ENCODE measurements at regions not wholly inside any gene's neighbourhood (a gene's known extent, or its start where the extent isn't known, plus 50 kb on each side); places are given as distances from the start of the nearest gene placed in this dataset.
"Not testable (repeated sequence)": the region's sequence is repeated elsewhere in the genome, so short reads cannot be mapped to it uniquely, and the experiment has no call there.

GRCh38 chr2:83359336-83359735, 1099.7 kb downstream of the SUCLG1 start:
- TF ChIP-seq ZNF274 (IDR thresholded peaks at IDR 0.05; ENCODE audit: low read depth, low read length) (no peak), SUZ12 (IDR thresholded peaks at IDR 0.05; ENCODE audit: extremely low read depth, insufficient read depth, insufficient read length) (no peak), YY1 (IDR thresholded peaks at IDR 0.05; ENCODE audit: insufficient read depth, insufficient read length) (no peak)
- no peaks in the 10 kb centered on the region for H3K36me3 ChIP-seq (ENCODE audit: insufficient read depth, insufficient read length, low read length)
- H3K4me3 ChIP-seq (ENCODE audit: insufficient read length, low read depth): no peak overlapping the region
- no peak overlapping the region for H3K9ac ChIP-seq (ENCODE audit: insufficient read length, low read depth)
- H3K27me3 ChIP-seq (ENCODE audit: insufficient read depth, insufficient read length): no peaks in the 10 kb centered on the region
- DNase-seq (ENCODE audit: low read depth, low spot score): no peak
- H3K4me1 ChIP-seq (ENCODE audit: insufficient read depth, insufficient read length): no peaks in the 10 kb centered on the region
- H3K9me3 ChIP-seq (ENCODE audit: insufficient read depth, low read length): no peaks in the 10 kb centered on the region

DNA sequence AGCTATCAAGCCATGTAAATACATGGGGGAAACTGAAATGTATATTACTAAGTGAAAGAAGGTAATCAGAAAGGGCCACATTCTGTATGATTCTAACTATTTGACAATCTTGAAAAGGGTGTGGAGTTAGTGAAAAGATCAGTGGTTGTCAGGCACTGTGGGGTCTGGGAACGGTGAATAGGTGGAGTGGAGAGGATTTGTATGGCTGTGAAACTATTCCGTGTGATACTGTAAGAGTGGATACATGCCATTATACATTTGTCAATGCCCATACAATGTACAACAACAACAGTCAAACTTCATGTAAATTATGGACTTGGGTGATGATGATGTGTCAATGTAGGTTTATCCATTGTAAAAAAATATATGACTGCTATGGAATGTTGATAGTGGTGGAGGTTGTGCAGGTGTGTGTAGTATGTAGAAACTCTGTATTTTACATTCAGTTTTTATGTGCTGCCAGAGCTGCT, 1116.2 kb downstream of the SUCLG1 start:
- H3K4me3 ChIP-seq (ENCODE audit: insufficient read length, low read depth): no peak overlapping the region
- no peaks in the 10 kb centered on the region for H3K4me1 ChIP-seq (ENCODE audit: insufficient read depth, insufficient read length)
- no peak for TF ChIP-seq YY1 (IDR thresholded peaks at IDR 0.05; ENCODE audit: insufficient read depth, insufficient read length)
- TF ChIP-seq SUZ12 (IDR thresholded peaks at IDR 0.05; ENCODE audit: extremely low read depth, insufficient read depth, insufficient read length): no peak
- TF ChIP-seq ZNF274 (IDR thresholded peaks at IDR 0.05; ENCODE audit: low read depth, low read length): no peak
- H3K36me3 ChIP-seq (ENCODE audit: insufficient read depth, insufficient read length, low read length): no peaks in the 10 kb centered on the region
- H3K27me3 ChIP-seq (ENCODE audit: insufficient read depth, insufficient read length): no peaks in the 10 kb centered on the region
- H3K9me3 ChIP-seq (ENCODE audit: insufficient read depth, low read length): no peaks in the 10 kb centered on the region
- DNase-seq (ENCODE audit: low read depth, low spot score): no peak
- no peak overlapping the region for H3K9ac ChIP-seq (ENCODE audit: insufficient read length, low read depth)

DNA sequence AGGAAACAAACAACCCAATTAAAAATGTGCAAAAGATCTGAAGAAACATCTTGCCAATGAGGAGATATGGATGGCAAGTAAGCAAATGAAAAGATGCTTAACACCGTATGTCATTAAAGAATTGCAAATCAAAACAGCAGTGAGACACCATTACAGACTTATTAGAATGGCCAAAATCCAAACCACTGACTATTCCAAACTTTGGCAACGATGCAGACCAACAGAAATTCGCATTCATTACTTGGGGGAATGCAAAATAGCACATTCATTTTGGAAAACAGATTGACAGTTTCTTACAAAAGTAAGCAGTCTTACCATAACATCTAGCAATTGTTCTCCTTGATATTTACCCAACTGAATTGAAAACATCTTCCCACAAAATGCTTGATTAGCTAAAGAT, 1118.7 kb downstream of the SUCLG1 start:
- H3K36me3 ChIP-seq (ENCODE audit: insufficient read depth, insufficient read length, low read length): no peaks in the 10 kb centered on the region
- no peak for DNase-seq (ENCODE audit: low read depth, low spot score)
- no peak overlapping the region for H3K4me3 ChIP-seq (ENCODE audit: insufficient read length, low read depth)
- TF ChIP-seq YY1 (IDR thresholded peaks at IDR 0.05; ENCODE audit: insufficient read depth, insufficient read length) (no peak), ZNF274 (IDR thresholded peaks at IDR 0.05; ENCODE audit: low read depth, low read length) (no peak), SUZ12 (IDR thresholded peaks at IDR 0.05; ENCODE audit: extremely low read depth, insufficient read depth, insufficient read length) (no peak)
- H3K9ac ChIP-seq (ENCODE audit: insufficient read length, low read depth): no peak overlapping the region
- no peaks in the 10 kb centered on the region for H3K9me3 ChIP-seq (ENCODE audit: insufficient read depth, low read length)
- no peaks in the 10 kb centered on the region for H3K4me1 ChIP-seq (ENCODE audit: insufficient read depth, insufficient read length)
- H3K27me3 ChIP-seq (ENCODE audit: insufficient read depth, insufficient read length): no peaks in the 10 kb centered on the region

- not testable (repeated sequence) for DNase-seq (ENCODE audit: low read depth, low spot score); H3K4me1 ChIP-seq (ENCODE audit: insufficient read depth, insufficient read length); H3K9ac ChIP-seq (ENCODE audit: insufficient read length, low read depth); H3K36me3 ChIP-seq (ENCODE audit: insufficient read depth, insufficient read length, low read length); H3K4me3 ChIP-seq (ENCODE audit: insufficient read length, low read depth); H3K9me3 ChIP-seq (ENCODE audit: insufficient read depth, low read length); H3K27me3 ChIP-seq (ENCODE audit: insufficient read depth, insufficient read length)
Observed at GRCh38 chr2:83339942-83340341, 1119.1 kb downstream of the SUCLG1 start.

- Histone ChIP-seq H3K9me3 (ENCODE audit: insufficient read depth, low read length) (no peaks in the 10 kb centered on the region), H3K27me3 (ENCODE audit: insufficient read depth, insufficient read length) (no peaks in the 10 kb centered on the region), H3K4me3 (ENCODE audit: insufficient read length, low read depth) (no peak overlapping the region), H3K9ac (ENCODE audit: insufficient read length, low read depth) (no peak overlapping the region), H3K36me3 (ENCODE audit: insufficient read depth, insufficient read length, low read length) (no peaks in the 10 kb centered on the region), H3K4me1 (ENCODE audit: insufficient read depth, insufficient read length) (no peaks in the 10 kb centered on the region)
- no peak for DNase-seq (ENCODE audit: low read depth, low spot score)
- TF ChIP-seq SUZ12 (IDR thresholded peaks at IDR 0.05; ENCODE audit: extremely low read depth, insufficient read depth, insufficient read length): no peak
Observed at GRCh38 chr2:83331810-83332209, 1127.3 kb downstream of the SUCLG1 start.

GRCh38 chr2:83323038-83323437, 1136.0 kb downstream of the SUCLG1 start:
- no peak for DNase-seq (ENCODE audit: low read depth, low spot score)
- H3K4me1 ChIP-seq (ENCODE audit: insufficient read depth, insufficient read length): no peaks in the 10 kb centered on the region
- H3K9ac ChIP-seq (ENCODE audit: insufficient read length, low read depth): no peak overlapping the region
- H3K9me3 ChIP-seq (ENCODE audit: insufficient read depth, low read length): no peaks in the 10 kb centered on the region
- no peak overlapping the region for H3K4me3 ChIP-seq (ENCODE audit: insufficient read length, low read depth)
- no peaks in the 10 kb centered on the region for H3K27me3 ChIP-seq (ENCODE audit: insufficient read depth, insufficient read length)
- no peaks in the 10 kb centered on the region for H3K36me3 ChIP-seq (ENCODE audit: insufficient read depth, insufficient read length, low read length)
- TF ChIP-seq YY1 (IDR thresholded peaks at IDR 0.05; ENCODE audit: insufficient read depth, insufficient read length): no peak

DNA sequence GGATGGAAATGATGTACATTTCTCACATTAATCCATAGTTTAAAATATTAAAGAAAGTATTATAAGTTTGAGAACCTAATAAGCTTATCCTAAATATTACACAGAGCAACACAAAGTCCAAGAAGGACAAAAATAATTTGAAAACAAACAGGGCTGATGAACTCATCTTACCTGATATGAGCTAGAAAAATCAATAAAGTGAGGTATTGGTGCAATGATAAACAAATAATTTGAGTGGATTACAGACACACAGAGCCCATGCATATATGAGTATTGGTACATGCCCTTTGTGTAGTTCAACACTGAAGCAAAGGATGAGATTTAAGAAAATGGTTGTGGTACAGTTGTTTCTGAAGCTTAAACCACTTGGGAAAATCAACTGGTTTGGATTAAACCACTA, 1139.0 kb downstream of the SUCLG1 start:
- H3K9me3 ChIP-seq (ENCODE audit: insufficient read depth, low read length): no peaks in the 10 kb centered on the region
- H3K4me3 ChIP-seq (ENCODE audit: insufficient read length, low read depth): no peak overlapping the region
- no peak for DNase-seq (ENCODE audit: low read depth, low spot score)
- no peaks in the 10 kb centered on the region for H3K36me3 ChIP-seq (ENCODE audit: insufficient read depth, insufficient read length, low read length)
- no peaks in the 10 kb centered on the region for H3K27me3 ChIP-seq (ENCODE audit: insufficient read depth, insufficient read length)
- TF ChIP-seq YY1 (IDR thresholded peaks at IDR 0.05; ENCODE audit: insufficient read depth, insufficient read length): no peak
- no peak for TF ChIP-seq SUZ12 (IDR thresholded peaks at IDR 0.05; ENCODE audit: extremely low read depth, insufficient read depth, insufficient read length)
- no peak for TF ChIP-seq ZNF274 (IDR thresholded peaks at IDR 0.05; ENCODE audit: low read depth, low read length)
- H3K4me1 ChIP-seq (ENCODE audit: insufficient read depth, insufficient read length): no peaks in the 10 kb centered on the region
- no peak overlapping the region for H3K9ac ChIP-seq (ENCODE audit: insufficient read length, low read depth)

GRCh38 chr2:83305758-83306378, 1153.2 kb downstream of the SUCLG1 start:
- Histone ChIP-seq H3K4me1 (ENCODE audit: insufficient read depth, insufficient read length) (no peaks in the 10 kb centered on the region), H3K9me3 (ENCODE audit: insufficient read depth, low read length) (no peaks in the 10 kb centered on the region), H3K36me3 (ENCODE audit: insufficient read depth, insufficient read length, low read length) (no peaks in the 10 kb centered on the region), H3K4me3 (ENCODE audit: insufficient read length, low read depth) (no peak overlapping the region), H3K9ac (ENCODE audit: insufficient read length, low read depth) (no peak overlapping the region), H3K27me3 (ENCODE audit: insufficient read depth, insufficient read length) (no peaks in the 10 kb centered on the region)
- DNase-seq (ENCODE audit: low read depth, low spot score): no peak
- no peak for TF ChIP-seq YY1 (IDR thresholded peaks at IDR 0.05; ENCODE audit: insufficient read depth, insufficient read length)
- no peak for TF ChIP-seq SUZ12 (IDR thresholded peaks at IDR 0.05; ENCODE audit: extremely low read depth, insufficient read depth, insufficient read length)
- TF ChIP-seq ZNF274 (IDR thresholded peaks at IDR 0.05; ENCODE audit: low read depth, low read length): no peak

Measured in NT2/D1 (cell line).